Left lung (tissue), 4 donors: ENCODE measurements at regions not wholly inside any gene's neighbourhood (a gene's known extent, or its start where the extent isn't known, plus 50 kb on each side); places are given as distances from the start of the nearest gene placed in this dataset.

Experiments used
- ATAC-seq: fragments of 200-7000 bp; cut with Tn5 transposase; one replicate; pipeline ENCODE4 v1.9.1; 2020; ENCODE audit warnings: moderate library complexity
- DNase-seq, 4 donors: peaks; one replicate each; pipeline ENCODE4 v3.0.0-alpha.2; 2013 to 2020
- H3K27ac ChIP-seq, 2 donors: fragments of 200-600 bp; sonication (generic) in 1 of 2; one replicate each; pipeline versions ENCODE4 v1.5.0 to v1.8.0; 2020 to 2021
- H3K27me3 ChIP-seq, 2 donors: fragments of 200-600 bp; sonication (generic) in 1 of 2; one replicate each; pipeline versions ENCODE4 v1.5.0 to v1.8.0; 2020 to 2021
- H3K36me3 ChIP-seq, 2 donors: fragments of 200-600 bp; sonication (generic) in 1 of 2; one replicate each; pipeline versions ENCODE4 v1.5.0 to v1.8.0; 2020 to 2021
- H3K4me1 ChIP-seq, 2 donors: fragments of 200-600 bp; one replicate each; pipeline ENCODE4 v1.8.0; 2021
- H3K4me3 ChIP-seq, 2 donors: fragments of 200-600 bp; sonication (generic) in 1 of 2; one replicate each; pipeline versions ENCODE4 v1.5.0 to v1.8.0; 2020 to 2021; ENCODE audit warnings: mild to moderate bottlenecking in 1 of 2
- H3K9me3 ChIP-seq, 2 donors: fragments of 200-600 bp; sonication (generic) in 1 of 2; one replicate each; pipeline versions ENCODE4 v1.5.0 to v1.8.0; 2020 to 2021
- CTCF ChIP-seq, 2 donors: fragments of 200-600 bp; sonication (generic) in 1 of 2; IDR thresholded peaks; one replicate each; pipeline versions ENCODE4 v1.5.0 to v1.8.0; 2021; ENCODE audit warnings: antibody characterized with exemption in 2 of 2
- intact Hi-C, 2 donors: fragments of 100-400 bp; cut with DNase I; formaldehyde crosslinking; loops; one replicate each; pipeline versions ENCODE4 v1.11.2 to v1.14.2; 2022
- donor health status: DM: no; HTN: yes; CAD: no.
- donor health status: DM: no; HTN: no; CAD: no.

- Histone ChIP-seq H3K27me3 (no peaks in the 10 kb centered on the region), H3K9me3 (no peaks in the 10 kb centered on the region), H3K27ac (peak overlapping the region; percentile 49 to 53), H3K4me3 (no peak overlapping the region), H3K36me3 (no peaks in the 10 kb centered on the region), H3K4me1 (peaks cover 10 to 22% of the 10 kb centered on the region in 2 donors)
- no peak for TF ChIP-seq CTCF (IDR thresholded peaks at IDR 0.05)
- intact Hi-C loops: no loop called here
- no peak for ATAC-seq
- DNase-seq: no peak
Observed at GRCh38 chr2:30361751-30362394, 85.2 kb upstream of the LCLAT1 start.

GRCh38 chr2:30362468-30363081 lies 84.5 kb upstream of the LCLAT1 start:
- TF ChIP-seq CTCF (IDR thresholded peaks at IDR 0.05): no peak
- H3K4me1 ChIP-seq: peaks cover 10 to 22% of the 10 kb centered on the region in 2 donors
- H3K36me3 ChIP-seq: no peaks in the 10 kb centered on the region
- no peaks in the 10 kb centered on the region for H3K27me3 ChIP-seq
- no peak for DNase-seq
- H3K9me3 ChIP-seq: no peaks in the 10 kb centered on the region
- H3K4me3 ChIP-seq: no peak overlapping the region
- intact Hi-C loops: no loop called here
- no peak for ATAC-seq
- H3K27ac ChIP-seq: peak overlapping the region; percentile 49 to 53

GRCh38 chr2:30363406-30363805 lies 83.6 kb upstream of the LCLAT1 start:
- H3K4me1 ChIP-seq: peaks cover 10 to 22% of the 10 kb centered on the region in 2 donors
- ATAC-seq (no peak), DNase-seq (no peak)
- no peaks in the 10 kb centered on the region for H3K27me3 ChIP-seq
- no peaks in the 10 kb centered on the region for H3K9me3 ChIP-seq
- no peak for TF ChIP-seq CTCF (IDR thresholded peaks at IDR 0.05)
- H3K4me3 ChIP-seq: no peak overlapping the region
- intact Hi-C loops: no loop called here
- H3K36me3 ChIP-seq: no peaks in the 10 kb centered on the region
- no peak overlapping the region for H3K27ac ChIP-seq

DNA sequence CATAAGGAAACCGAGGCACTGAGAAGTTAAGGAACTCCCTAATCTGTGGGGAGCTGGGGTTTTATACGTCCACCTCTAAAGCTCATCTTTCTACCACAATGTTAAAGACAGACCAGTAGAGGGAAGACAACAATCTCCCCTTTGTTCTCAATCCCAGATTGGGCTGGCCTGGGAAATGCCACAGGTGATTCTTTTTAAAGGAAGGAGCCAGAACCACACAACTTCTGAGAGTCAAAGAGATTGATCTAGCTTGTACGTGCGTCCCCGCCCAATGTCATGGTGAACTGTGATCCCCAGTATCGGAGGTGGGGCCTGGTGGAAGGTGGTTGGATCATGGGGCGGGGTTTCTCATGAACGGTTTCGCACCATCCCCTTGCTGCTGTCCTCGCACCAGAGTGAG lies 81.8 kb upstream of the LCLAT1 start:
- H3K27me3 ChIP-seq: no peaks in the 10 kb centered on the region
- ATAC-seq: no peak
- DNase-seq: no peak
- H3K9me3 ChIP-seq: no peaks in the 10 kb centered on the region
- no peak for TF ChIP-seq CTCF (IDR thresholded peaks at IDR 0.05)
- no peak overlapping the region for H3K4me3 ChIP-seq
- H3K4me1 ChIP-seq: peaks cover 10 to 17% of the 10 kb centered on the region in 2 donors
- no peaks in the 10 kb centered on the region for H3K36me3 ChIP-seq
- intact Hi-C loops: no loop called here
- no peak overlapping the region for H3K27ac ChIP-seq

DNA sequence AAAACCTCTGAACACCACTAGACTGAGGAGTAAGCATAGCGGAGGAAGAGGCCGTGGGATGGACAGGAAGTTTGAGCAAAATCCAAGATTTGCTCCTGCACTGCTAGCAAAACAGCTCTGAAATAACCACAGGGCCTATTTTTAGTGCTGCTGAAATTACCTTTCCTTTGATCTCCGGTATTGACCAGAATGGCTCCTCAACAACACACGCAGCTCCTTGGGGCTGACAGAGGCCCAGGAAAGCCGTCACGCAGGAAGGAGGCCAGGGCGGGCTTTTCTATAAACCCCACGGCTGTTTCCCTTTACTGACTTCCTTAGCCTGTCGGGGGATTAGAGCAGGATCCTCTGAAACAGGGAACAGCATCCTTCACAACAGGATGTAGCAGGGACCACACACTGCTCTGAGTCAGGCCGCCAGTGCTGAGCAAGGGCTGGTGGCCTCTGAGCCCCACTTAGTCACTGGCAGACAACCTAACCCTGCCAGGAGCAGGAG lies 80.8 kb upstream of the LCLAT1 start:
- Histone ChIP-seq H3K4me1 (peaks cover 10 to 15% of the 10 kb centered on the region in 2 donors), H3K36me3 (no peaks in the 10 kb centered on the region), H3K27ac (peak overlapping the region; percentile 34 to 72), H3K4me3 (no peak overlapping the region), H3K9me3 (no peaks in the 10 kb centered on the region), H3K27me3 (no peaks in the 10 kb centered on the region)
- no peak for ATAC-seq
- intact Hi-C loops: no loop called here
- no peak for TF ChIP-seq CTCF (IDR thresholded peaks at IDR 0.05)
- no peak for DNase-seq
